Right lobe of liver (tissue), 6 donors: ENCODE measurements at regions not wholly inside any gene's neighbourhood (a gene's known extent, or its start where the extent isn't known, plus 50 kb on each side); places are given as distances from the start of the nearest gene placed in this dataset.

Source experiments
- ATAC-seq, 4 donors: fragments of 200-7000 bp; cut with Tn5 transposase; one replicate each; pipeline ENCODE4 v1.9.1; 2020; ENCODE audit warnings: mild to moderate bottlenecking in 4 of 4, moderate library complexity in 4 of 4
- DNase-seq, 3 donors: peaks; one replicate each; pipeline ENCODE4 v3.0.0-alpha.2; 2020
- H3K27ac ChIP-seq, 3 donors: fragments of 200-600 bp; one replicate each; pipeline ENCODE4 v1.8.0; 2022
- H3K27me3 ChIP-seq, 2 donors: fragments of 200-600 bp; one replicate each; pipeline ENCODE4 v1.8.0; 2022
- H3K36me3 ChIP-seq, 4 donors: fragments of 200-600 bp; sonication (generic) in 1 of 4; one replicate each; pipeline versions ENCODE4 v1.5.1 to v1.8.0; 2017 to 2022; ENCODE audit warnings: control low read depth in 1 of 4
- H3K4me1 ChIP-seq, 4 donors: fragments of 200-600 bp; sonication (generic) in 1 of 4; one replicate each; pipeline versions ENCODE4 v1.5.1 to v1.8.0; 2017 to 2022; ENCODE audit warnings: control low read depth in 1 of 4
- H3K4me3 ChIP-seq, 3 donors: fragments of 200-600 bp; one replicate each; pipeline ENCODE4 v1.8.0; 2022
- H3K9me3 ChIP-seq, 4 donors: fragments of 200-600 bp; sonication (generic) in 1 of 4; one replicate each; pipeline versions ENCODE4 v1.5.1 to v1.8.0; 2017 to 2022; ENCODE audit warnings: control low read depth in 1 of 4
- POLR2A ChIP-seq: fragments of 450-650 bp; IDR thresholded peaks from one replicate; pipeline ENCODE4 v1.6.1; 2017; ENCODE audit warnings: antibody characterized with exemption, mild to moderate bottlenecking
- WGBS: methylation state at CpG from one replicate; pipeline ENCODE4 v1.1.6; 2018; ENCODE audit warnings: low coverage, low lambda C conversion rate; ENCODE audit not compliant: insufficient coverage; ENCODE audit errors: missing lambda C conversion rate; 5-methylcytosine and 5-hydroxymethylcytosine counted together
- intact Hi-C, 2 donors: fragments of 100-400 bp; cut with DNase I; formaldehyde crosslinking; loops; one replicate each; pipeline versions ENCODE4 v1.11.2 to v1.14.1; 2022
- TF ChIP-seq, protein P1 (sequence below), 4 donors: fragments of 200-600 bp in 3 of 4; fragments of 450-650 bp in 1 of 4; IDR thresholded peaks; one replicate each; pipeline versions ENCODE4 v1.5.1 to v1.8.0; 2016 to 2022; ENCODE audit warnings: antibody characterized with exemption in 4 of 4, mild to moderate bottlenecking in 2 of 4
- donor health status: DM: no; HTN: yes; CAD: no.
- donor health status: DM: no; HTN: no; CAD: no.
- donor health status: DM: no; HTN: no; CAD: no.
- donor health status: DM: no; HTN: yes; CAD: no.
- donor health status: DM: no; HTN: yes; CAD: no.

DNA sequence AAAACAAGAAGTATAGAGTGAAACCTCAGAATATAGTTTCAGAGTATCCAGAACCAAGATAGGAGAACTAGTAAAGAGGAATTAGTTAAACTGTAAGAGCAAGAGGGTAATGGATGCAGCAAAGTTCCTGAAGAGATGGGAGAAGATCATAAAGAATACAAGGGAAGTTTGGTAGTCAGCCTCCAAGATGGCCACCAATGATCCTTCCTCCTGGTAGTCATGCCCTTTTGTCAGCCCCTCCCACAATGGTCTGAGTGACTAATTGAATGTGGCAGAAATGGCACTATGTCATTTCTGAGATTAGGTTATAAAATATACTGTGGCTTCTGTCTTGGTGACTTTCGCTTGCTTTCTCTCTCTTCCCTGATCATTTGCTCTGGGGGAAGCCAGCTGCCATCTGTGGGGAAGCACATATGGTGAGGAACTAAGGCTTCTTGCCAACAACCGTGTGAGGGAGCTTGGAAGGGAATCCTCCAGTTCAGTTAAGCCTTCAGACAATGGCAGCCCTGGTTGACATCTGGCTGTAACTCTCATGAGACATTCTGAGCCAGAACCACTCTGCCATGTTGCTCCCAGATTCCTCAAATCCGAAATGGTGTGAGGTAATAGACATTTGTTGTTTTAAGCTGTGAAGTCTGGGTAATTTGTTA lies 55.3 kb upstream of the AMN1 start:
- H3K9me3 ChIP-seq, result no peaks in the 10 kb centered on the region
- ATAC-seq (no peak), DNase-seq (no peak)
- H3K27me3 ChIP-seq, result no peaks in the 10 kb centered on the region
- H3K4me3 ChIP-seq, result no peak overlapping the region
- WGBS, result 70% methylated on average over 3 of the region's 3 CpGs
- TF ChIP-seq, protein P1, sequence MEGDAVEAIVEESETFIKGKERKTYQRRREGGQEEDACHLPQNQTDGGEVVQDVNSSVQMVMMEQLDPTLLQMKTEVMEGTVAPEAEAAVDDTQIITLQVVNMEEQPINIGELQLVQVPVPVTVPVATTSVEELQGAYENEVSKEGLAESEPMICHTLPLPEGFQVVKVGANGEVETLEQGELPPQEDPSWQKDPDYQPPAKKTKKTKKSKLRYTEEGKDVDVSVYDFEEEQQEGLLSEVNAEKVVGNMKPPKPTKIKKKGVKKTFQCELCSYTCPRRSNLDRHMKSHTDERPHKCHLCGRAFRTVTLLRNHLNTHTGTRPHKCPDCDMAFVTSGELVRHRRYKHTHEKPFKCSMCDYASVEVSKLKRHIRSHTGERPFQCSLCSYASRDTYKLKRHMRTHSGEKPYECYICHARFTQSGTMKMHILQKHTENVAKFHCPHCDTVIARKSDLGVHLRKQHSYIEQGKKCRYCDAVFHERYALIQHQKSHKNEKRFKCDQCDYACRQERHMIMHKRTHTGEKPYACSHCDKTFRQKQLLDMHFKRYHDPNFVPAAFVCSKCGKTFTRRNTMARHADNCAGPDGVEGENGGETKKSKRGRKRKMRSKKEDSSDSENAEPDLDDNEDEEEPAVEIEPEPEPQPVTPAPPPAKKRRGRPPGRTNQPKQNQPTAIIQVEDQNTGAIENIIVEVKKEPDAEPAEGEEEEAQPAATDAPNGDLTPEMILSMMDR (IDR thresholded peaks at IDR 0.05), result no peak
- TF ChIP-seq POLR2A, result no peak
- H3K27ac ChIP-seq, result no peak overlapping the region
- H3K36me3 ChIP-seq, result no peaks in the 10 kb centered on the region
- intact Hi-C loops, result no loop called here
- no peaks in the 10 kb centered on the region for H3K4me1 ChIP-seq

DNA sequence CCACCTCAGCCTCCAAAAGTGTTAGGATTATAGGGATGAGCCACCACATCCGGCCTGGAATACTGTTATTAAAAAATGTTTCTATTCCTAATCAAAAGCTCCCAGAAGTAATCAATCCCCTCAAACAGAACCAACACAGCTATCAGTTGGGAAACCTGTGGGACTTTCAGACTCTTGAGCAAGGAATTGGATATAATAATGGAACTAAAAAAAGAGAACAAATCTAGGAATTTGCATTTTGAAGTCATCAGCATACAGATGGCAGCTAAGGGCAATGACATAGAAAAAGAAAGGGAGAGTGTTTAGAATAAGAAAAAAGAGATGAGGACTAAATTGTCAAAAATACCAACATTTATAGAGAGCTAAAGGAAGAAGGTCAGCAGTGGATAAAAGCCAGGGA lies 54.7 kb upstream of the AMN1 start:
- TF ChIP-seq, protein P1 (IDR thresholded peaks at IDR 0.05), result no peak
- TF ChIP-seq POLR2A, result no peak
- DNase-seq (no peak), ATAC-seq (no peak)
- WGBS, result 57% methylated on average over 1 of the region's 1 CpG
- Histone ChIP-seq H3K27ac (no peak overlapping the region), H3K27me3 (no peaks in the 10 kb centered on the region), H3K4me3 (no peak overlapping the region), H3K9me3 (no peaks in the 10 kb centered on the region), H3K36me3 (no peaks in the 10 kb centered on the region), H3K4me1 (no peaks in the 10 kb centered on the region)
- intact Hi-C loops, result no loop called here

DNA sequence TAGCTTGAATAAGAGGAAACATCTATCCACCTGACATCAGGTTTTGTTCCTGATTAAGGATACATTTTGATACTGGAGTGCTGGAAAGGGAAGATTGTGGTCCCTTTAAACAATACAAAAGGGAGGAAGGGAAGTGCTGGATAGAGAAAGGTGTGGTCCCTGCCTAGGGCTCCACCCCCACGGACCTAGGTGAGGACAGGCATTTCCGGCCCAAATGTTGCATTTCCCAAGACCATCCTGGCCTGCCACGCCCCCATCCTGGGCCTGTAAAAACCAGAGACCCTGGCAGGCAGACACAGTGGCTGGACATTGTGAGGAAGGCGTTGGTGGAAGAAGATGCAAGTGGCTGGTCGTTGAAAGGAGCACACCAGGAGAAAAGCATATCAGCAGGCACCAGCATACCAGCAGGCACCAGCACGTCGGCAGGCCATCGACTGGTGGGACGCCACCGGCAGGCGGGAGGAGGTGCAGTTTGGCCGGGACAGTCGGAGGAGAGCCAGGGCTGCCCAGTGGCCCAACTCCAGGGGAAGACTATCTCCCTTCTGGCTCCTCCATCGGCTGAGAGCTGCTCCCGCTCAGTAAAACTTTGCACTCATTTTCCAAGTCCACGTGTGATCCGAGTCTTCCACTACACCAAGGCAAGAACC lies 53.2 kb upstream of the AMN1 start:
- TF ChIP-seq POLR2A, result no peak
- TF ChIP-seq, protein P1 (IDR thresholded peaks at IDR 0.05), result no peak
- 90% methylated on average over 4 of the region's 17 CpGs for WGBS
- ATAC-seq (no peak), DNase-seq (no peak)
- H3K4me3 ChIP-seq, result no peak overlapping the region
- H3K9me3 ChIP-seq, result no peaks in the 10 kb centered on the region
- H3K27me3 ChIP-seq, result no peaks in the 10 kb centered on the region
- H3K36me3 ChIP-seq, result no peaks in the 10 kb centered on the region
- no peak overlapping the region for H3K27ac ChIP-seq
- H3K4me1 ChIP-seq, result no peaks in the 10 kb centered on the region
- intact Hi-C loops, result no loop called here

DNA sequence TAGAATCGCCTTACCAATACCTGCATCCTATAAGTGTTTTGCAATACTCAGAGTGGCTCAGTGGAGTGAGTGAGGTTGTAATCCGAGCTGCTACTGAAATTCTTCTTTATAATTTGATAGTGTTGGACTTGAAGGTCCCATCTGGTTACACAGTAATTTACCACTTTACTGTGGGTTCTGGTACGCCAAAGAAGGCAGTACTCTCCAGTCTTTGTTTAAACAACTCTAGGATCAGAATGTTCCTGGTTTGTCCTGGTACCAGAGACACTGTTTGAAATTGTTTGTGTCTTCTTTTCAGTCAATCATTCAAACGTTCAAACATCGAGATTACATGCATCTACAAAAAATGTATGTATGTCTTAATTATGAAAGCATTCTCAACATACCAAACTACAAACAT lies 51.3 kb upstream of the AMN1 start:
- peaks cover 0 to 1% (median 0%) of the 10 kb centered on the region in 4 donors for H3K4me1 ChIP-seq
- H3K4me3 ChIP-seq, result no peak overlapping the region
- H3K36me3 ChIP-seq, result no peaks in the 10 kb centered on the region
- WGBS, result 60% methylated on average over 5 of the region's 5 CpGs
- intact Hi-C loops, result no loop called here
- DNase-seq, result no peak
- H3K27ac ChIP-seq, result no peak overlapping the region
- peak in 2 of 4 donors; percentile 45 to 92 for ATAC-seq
- H3K27me3 ChIP-seq, result no peaks in the 10 kb centered on the region
- no peaks in the 10 kb centered on the region for H3K9me3 ChIP-seq
- TF ChIP-seq, protein P1 (IDR thresholded peaks at IDR 0.05), result no peak
